Pulmonary artery endothelial cell (primary cell): ENCODE measurements at regions not wholly inside any gene's neighbourhood (a gene's known extent, or its start where the extent isn't known, plus 50 kb on each side); places are given as distances from the start of the nearest gene placed in this dataset.

ENCODE experiments used
- DNase-seq: peaks from one replicate; pipeline ENCODE4 v3.0.0-alpha.2; 2011; ENCODE audit warnings: low read depth, low spot score

GRCh38 chr5:124438026-124438902 lies 308.2 kb downstream of the ZNF608 start:
- DNase-seq: no peak

- DNase-seq: no peak
Observed at GRCh38 chr5:124436294-124436693, 310.1 kb downstream of the ZNF608 start.

DNA sequence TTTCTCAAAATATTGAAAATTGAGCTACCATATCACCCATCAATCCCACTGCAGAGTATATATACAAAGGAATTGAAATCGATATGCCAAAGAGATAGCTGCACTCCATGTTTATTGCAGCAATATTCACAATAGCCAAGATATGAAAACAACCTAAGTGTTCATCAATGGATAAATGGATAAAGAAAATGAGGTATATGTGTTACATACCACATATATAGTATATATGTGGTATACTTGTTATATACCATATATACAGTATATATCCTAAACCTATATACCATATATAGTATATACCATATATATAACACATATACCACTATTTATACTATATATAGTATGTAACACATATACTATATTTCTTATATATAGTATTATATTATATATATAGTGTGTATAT lies 313.3 kb downstream of the ZNF608 start:
- no peak for DNase-seq

DNA sequence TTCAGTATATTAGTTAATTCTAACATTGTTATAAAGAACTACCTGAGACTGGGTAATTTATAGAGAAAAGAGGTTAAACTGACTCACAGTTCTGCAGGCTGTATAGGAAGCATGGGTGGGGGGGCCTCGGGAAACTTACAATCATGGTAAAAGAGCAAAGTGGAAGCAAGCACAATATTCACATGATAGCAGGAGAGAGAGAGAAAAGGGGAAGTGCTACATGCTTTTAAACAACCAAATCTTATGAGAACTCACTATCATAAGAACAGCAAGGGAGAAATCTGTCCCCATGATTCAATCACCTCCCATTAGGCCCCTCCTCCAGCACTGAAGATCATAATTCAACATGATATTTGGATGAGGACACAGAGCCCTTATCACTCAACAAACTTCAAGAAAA lies 324.9 kb downstream of the ZNF608 start:
- no peak for DNase-seq

GRCh38 chr5:124420952-124421351 lies 325.5 kb downstream of the ZNF608 start:
- DNase-seq: no peak

DNA sequence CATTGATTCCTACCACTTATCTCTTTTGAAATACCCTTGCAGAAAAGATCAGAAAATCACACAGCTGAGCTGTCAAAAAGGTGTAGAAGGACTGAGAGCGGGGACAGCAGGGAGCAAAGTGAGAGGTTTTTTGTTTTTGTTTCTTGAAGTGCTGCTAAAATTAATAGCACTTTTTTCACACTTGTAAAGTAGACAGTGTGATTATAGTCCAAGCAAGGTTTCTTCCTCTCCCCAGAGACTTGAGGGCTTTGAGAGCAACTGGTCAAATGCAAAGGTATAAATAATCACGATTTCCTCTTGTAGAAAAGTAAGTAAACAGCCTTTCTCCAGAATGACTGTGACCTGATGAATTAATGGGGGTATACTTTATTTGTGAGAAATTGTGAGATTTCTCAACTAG lies 326.9 kb downstream of the ZNF608 start:
- no peak for DNase-seq

DNA sequence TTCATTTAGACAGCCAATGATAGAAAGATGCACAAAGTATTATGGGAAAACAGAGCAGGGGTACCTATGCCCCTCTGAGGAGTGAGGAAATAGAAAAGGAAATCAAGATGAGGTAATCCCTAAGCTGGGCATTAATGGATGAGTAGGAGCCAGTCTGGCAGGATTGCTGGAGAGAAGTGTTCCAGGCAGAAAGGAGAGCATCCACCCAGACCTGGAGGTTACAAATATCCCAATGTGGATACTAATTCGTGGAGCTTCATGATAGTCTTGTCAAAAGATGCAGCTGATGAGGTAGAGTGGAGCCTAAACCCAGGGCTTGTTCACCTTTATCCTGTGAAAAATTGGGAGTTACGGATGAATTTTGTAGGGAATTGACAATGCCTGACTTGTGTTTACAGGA lies 328.0 kb downstream of the ZNF608 start:
- no peak for DNase-seq

DNA sequence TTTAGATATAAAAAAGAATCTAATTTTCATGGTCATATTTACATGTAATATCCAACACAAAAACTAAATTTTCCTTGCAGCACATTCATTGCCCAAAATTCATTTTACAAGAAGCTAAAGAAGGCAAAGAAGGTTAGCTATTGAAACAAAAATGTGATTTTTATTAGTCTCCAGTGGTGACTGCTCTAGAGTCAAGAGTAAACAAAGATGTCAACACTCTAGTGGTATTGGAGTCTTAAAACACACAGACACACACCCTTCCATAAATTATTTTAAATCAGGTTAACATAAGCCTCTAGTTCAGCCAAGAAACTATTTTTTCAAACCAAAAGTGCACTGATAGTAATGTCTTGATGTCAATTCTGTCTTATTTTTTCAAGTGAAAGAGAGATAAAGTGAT lies 329.2 kb downstream of the ZNF608 start:
- DNase-seq: no peak

GRCh38 chr5:124416627-124417026 lies 329.8 kb downstream of the ZNF608 start:
- no peak for DNase-seq

GRCh38 chr5:124414973-124415372 lies 331.5 kb downstream of the ZNF608 start:
- no peak for DNase-seq

DNA sequence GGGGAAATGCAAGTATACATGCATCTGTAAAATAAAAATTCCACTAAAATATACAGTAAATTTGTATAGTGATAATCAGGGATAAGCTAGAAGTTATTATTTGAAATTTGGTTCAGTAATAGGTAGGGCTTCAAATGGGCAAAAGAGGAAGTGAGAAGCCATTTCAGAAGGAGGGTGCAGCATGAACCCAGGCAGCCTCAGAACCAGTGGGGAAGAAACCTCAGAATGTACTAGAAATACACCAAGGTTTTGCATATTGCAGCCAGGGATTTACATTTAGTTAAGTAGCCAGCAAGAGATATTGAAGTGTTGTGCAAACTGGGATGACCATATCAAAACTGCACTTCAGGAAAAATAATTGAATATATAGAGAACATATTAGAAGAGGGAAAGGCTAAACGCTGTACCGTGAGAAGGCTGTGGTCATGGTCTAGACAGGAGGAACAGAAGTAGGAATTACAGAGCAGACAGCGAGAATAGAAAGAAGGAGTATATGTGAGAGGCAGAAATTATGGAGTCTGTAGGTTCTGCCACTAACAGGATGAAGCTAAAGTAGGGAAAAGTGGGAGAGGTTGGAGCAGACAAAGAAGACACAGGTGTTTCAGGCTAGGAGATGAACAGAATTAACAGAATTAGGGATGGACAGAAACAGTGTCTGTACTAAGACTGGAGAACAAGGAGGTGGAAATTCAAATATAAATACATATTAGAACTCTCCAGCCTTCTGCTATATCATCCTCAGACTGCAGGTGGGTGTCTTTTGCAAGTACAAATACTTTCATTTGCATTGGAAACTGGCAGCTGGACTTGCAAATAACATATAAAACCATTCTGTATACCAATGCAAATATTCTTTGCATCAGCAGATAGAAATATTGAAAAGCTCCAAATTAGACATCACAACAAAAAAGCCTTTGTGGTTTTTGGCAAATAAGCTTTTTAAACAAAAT lies 335.6 kb downstream of the ZNF608 start:
- DNase-seq: no peak

DNA sequence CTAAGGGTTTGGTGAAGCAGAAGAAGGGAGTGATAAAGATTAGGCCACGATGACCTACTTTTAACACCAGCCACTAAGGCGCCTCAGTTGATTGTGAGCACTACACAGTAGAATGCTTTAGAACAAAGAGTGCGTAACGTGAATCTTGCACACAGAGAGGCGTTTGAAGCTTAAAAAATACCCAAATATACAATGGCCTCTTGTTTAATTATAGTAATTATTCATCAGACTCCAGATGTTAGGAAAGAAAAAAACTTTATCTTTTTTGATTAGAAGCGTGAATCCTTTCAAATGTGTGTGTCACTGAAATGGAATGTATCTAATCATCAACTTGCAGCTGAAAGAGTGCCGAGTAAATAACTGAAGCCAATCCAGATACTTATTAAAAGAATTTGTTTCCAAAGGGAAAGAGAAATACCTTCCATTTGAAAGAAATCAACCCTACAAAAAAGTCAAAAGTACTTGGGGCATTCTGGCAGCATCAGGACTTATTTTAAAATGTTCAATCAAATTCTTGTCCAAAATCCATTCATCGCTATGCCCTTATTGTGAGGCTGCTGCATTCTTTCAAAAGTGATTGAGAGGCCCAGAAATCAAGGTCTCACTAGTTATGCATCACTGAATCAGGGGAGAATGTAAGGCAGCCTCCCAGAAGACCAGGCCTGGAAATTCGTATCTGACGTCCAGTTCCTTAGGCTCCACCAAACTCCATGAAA lies 337.5 kb downstream of the ZNF608 start:
- no peak for DNase-seq

GRCh38 chr5:124404796-124405195 lies 341.6 kb downstream of the ZNF608 start:
- DNase-seq: no peak

- DNase-seq: no peak
Observed at GRCh38 chr5:124403281-124403680, 343.2 kb downstream of the ZNF608 start.

- no peak for DNase-seq
Observed at GRCh38 chr5:124402144-124402581, 344.3 kb downstream of the ZNF608 start.

- no peak for DNase-seq
Observed at GRCh38 chr5:124401476-124402143, 344.8 kb downstream of the ZNF608 start.

DNA sequence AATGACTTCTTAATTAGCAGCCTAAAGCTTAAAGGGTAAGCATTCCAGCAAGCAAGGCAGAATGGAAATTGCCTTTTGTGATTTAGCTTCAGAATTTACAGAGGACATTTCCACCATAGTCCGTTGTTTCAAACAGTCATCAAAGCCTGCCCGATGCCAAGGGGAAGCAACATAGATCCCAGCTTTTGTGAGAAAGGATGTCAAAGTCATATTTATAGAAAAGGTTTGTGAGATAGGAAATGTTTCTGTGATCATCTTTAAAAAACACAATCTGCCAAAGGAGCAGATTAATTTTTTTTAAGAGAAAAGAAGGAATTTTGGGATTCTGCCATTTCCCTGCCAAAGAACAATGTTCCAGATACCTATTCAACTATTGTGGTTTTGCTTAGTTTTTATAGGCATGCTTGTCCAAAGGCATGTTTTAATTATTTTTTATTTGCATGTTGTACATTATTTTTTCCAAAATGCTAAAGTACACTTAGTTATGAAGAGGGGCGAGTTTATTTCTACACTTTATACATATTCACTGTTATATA lies 346.9 kb downstream of the ZNF608 start:
- DNase-seq: no peak

GRCh38 chr5:124398460-124398859 lies 348.0 kb downstream of the ZNF608 start:
- DNase-seq: no peak

GRCh38 chr5:124397317-124397716 lies 349.1 kb downstream of the ZNF608 start:
- DNase-seq: no peak

- DNase-seq: no peak
Observed at GRCh38 chr5:124395926-124396325, 350.5 kb downstream of the ZNF608 start.

DNA sequence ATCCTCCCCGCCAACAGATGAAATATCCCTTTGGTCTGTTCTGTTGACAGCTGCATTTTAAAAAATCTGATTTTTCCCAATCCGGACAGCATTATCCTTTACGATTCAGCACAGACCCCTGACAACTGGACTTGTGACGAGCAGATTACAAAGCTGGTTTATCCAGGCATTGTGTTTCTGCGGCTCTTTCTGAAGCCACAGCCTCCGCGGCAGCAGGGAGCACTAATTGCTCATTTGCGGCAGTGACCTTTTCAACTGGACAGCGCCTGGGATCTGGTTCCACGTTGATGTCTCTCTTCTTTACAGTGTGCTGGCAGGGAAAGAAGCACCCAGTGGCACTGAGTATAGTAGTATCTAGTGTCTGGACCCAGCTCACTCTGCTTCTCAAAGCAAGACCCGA lies 351.2 kb downstream of the ZNF608 start:
- no peak for DNase-seq
